Calu3 (cell line): ENCODE measurements at regions not wholly inside any gene's neighbourhood (a gene's known extent, or its start where the extent isn't known, plus 50 kb on each side); places are given as distances from the start of the nearest gene placed in this dataset.

Experiments used
- BruUV-seq: library from RNA; stranded (reverse); fragments of 400-500 nt; replicated peaks from 2 replicates; lab custom pipeline; 2021; lab: Mats Ljungman, UMichigan
- CTCF ChIA-PET: fragments of 300-600 bp; sonication (Branson Sonifier 250); formaldehyde crosslinking; loops from one replicate; lab custom pipeline; 2022; ENCODE audit warnings: antibody characterized with exemption; lab: Charles Lee
- DNase-seq: peaks from one replicate; pipeline ENCODE4 v3.0.0; 2022
- H3K27ac Mint-ChIP-seq: one replicate; pipeline ENCODE4 v1.8.0; 2022; ENCODE audit warnings: mixed read lengths; ENCODE audit not compliant: unreplicated experiment
- H3K27me3 Mint-ChIP-seq: one replicate; pipeline ENCODE4 v1.8.0; 2022; ENCODE audit warnings: mixed read lengths; ENCODE audit not compliant: unreplicated experiment
- H3K36me3 Mint-ChIP-seq: one replicate; pipeline ENCODE4 v1.8.0; 2022; ENCODE audit warnings: mild to moderate bottlenecking, moderate library complexity, mixed read lengths; ENCODE audit not compliant: insufficient read depth, unreplicated experiment
- H3K4me1 Mint-ChIP-seq: one replicate; pipeline ENCODE4 v1.8.0; 2022; ENCODE audit warnings: mild to moderate bottlenecking, low read depth, mixed read lengths; ENCODE audit not compliant: unreplicated experiment
- H3K4me3 Mint-ChIP-seq: one replicate; pipeline ENCODE4 v1.8.0; 2022; ENCODE audit warnings: mild to moderate bottlenecking, low read depth, moderate library complexity, mixed read lengths; ENCODE audit not compliant: unreplicated experiment
- H3K9me3 Mint-ChIP-seq: one replicate; pipeline ENCODE4 v1.8.0; 2022; ENCODE audit warnings: low read depth, mixed read lengths; ENCODE audit not compliant: unreplicated experiment
- intact Hi-C: fragments of 100-400 bp; cut with micrococcal nuclease; formaldehyde crosslinking; loops from one replicate; pipeline ENCODE4 v1.10.0; 2022; ENCODE audit not compliant: unreplicated experiment
- TF ChIP-seq, protein P1 (sequence below): fragments of 200-600 bp; IDR thresholded peaks from one replicate; pipeline ENCODE4 v1.8.0; 2022; ENCODE audit warnings: antibody characterized with exemption; ENCODE audit not compliant: unreplicated experiment

DNA sequence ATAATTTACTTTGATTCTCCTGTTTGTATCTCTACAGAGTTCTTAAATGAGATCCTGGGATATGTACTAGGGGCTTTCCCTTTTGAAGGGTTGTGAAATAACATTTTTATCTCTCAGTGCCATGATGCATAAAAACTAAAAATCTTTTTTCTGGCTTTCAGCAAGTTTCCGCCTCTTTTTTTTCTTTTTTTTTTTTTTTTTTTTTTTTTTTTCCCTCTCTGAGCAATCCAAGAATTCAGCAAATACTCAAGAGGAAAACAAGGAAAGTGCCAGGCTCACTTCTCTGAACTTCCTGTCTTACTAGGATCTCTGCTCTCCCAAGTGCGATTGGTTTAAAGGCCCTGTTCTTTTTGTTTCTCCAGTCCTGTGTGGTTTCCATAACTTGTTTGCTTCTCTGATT, 79.9 kb downstream of the HYCC1 start:
- TF ChIP-seq, protein P1, sequence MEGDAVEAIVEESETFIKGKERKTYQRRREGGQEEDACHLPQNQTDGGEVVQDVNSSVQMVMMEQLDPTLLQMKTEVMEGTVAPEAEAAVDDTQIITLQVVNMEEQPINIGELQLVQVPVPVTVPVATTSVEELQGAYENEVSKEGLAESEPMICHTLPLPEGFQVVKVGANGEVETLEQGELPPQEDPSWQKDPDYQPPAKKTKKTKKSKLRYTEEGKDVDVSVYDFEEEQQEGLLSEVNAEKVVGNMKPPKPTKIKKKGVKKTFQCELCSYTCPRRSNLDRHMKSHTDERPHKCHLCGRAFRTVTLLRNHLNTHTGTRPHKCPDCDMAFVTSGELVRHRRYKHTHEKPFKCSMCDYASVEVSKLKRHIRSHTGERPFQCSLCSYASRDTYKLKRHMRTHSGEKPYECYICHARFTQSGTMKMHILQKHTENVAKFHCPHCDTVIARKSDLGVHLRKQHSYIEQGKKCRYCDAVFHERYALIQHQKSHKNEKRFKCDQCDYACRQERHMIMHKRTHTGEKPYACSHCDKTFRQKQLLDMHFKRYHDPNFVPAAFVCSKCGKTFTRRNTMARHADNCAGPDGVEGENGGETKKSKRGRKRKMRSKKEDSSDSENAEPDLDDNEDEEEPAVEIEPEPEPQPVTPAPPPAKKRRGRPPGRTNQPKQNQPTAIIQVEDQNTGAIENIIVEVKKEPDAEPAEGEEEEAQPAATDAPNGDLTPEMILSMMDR, result no peak
- H3K9me3 Mint-ChIP-seq, result peaks cover 6% of the 10 kb centered on the region
- no TSS peak for BruUV-seq

DNA sequence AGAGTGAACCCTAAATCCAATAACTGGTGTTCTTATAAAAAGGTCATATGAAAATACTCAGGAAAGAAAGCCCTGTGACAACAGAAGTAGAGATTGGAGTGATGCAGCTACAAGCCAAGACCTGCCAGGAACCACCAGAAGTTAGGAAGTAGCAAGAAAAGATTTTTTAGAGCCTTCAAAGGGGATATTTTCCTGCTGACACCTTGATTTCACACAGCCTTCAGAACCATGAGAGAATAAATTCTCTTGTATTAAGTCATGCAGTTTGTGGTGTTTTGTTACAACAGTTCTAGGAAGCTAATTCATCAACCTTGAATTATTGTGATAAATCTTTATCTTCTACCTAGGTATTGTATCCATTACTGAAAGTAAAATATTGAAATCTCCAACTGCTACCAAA, 81.0 kb downstream of the HYCC1 start:
- no peaks in the 10 kb centered on the region for H3K4me1 Mint-ChIP-seq
- H3K27ac Mint-ChIP-seq, result no peak overlapping the region
- no TSS peak for BruUV-seq
- H3K27me3 Mint-ChIP-seq, result peaks cover 26% of the 10 kb centered on the region
- H3K4me3 Mint-ChIP-seq, result no peak overlapping the region
- TF ChIP-seq, protein P1, result no peak
- DNase-seq, result no peak
- no peaks in the 10 kb centered on the region for H3K36me3 Mint-ChIP-seq
- peaks cover 6% of the 10 kb centered on the region for H3K9me3 Mint-ChIP-seq
- CTCF ChIA-PET, result no interaction called here
- intact Hi-C loops, result no loop called here

More for the DNA sequence above, 79.9 kb downstream of the HYCC1 start:
- Mint-ChIP-seq H3K27me3 (peaks cover 26% of the 10 kb centered on the region), H3K4me3 (no peak overlapping the region), H3K4me1 (no peaks in the 10 kb centered on the region), H3K27ac (no peak overlapping the region), H3K36me3 (no peaks in the 10 kb centered on the region)
- DNase-seq, result no peak
- CTCF ChIA-PET, result no interaction called here
- intact Hi-C loops, result no loop called here

DNA sequence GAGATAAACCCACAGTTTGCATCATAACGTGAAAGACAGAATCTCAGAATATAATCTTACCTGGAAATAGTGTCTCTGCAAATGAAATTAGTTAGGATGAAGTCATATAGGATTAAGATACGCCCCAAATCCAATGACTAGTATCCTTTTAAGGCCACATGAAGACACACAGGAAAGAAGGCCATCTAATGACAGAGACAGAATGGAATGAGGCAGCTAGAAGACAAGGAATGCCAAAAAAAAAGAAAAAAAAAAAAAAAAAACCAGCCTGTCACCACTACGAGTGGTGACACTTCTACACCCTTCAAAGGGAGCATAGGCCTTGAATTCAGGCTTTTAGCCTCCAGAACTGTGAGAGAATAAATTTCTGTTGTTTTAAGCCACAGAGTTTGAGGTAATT, 82.9 kb downstream of the HYCC1 start:
- H3K4me3 Mint-ChIP-seq, result no peak overlapping the region
- TF ChIP-seq, protein P1, result no peak
- intact Hi-C loops, result no loop called here
- no peaks in the 10 kb centered on the region for H3K36me3 Mint-ChIP-seq
- no peak for DNase-seq
- peaks cover 26% of the 10 kb centered on the region for H3K27me3 Mint-ChIP-seq
- BruUV-seq, result no TSS peak
- no peak overlapping the region for H3K27ac Mint-ChIP-seq
- H3K4me1 Mint-ChIP-seq, result no peaks in the 10 kb centered on the region
- CTCF ChIA-PET, result no interaction called here
- H3K9me3 Mint-ChIP-seq, result peaks cover 6% of the 10 kb centered on the region

DNA sequence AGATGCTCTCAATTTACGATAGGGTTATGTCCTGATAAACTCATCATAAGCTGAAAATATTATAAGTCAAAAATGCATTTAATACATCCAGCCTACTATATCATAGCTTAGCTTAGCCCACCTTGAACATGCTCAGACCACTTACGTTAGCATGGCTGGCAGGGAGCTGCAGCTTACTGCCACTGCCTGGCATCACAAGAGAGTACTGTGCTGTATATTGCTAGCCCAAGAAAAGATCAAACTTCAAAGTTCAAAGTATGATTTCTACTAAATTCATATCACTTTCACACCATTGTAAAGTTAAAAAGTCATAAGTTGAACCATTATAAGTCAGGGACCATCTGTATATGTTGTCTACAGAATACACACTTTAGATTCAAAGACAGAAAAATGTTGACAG, 91.6 kb downstream of the HYCC1 start:
- intact Hi-C loops, result no loop called here
- Mint-ChIP-seq H3K9me3 (peaks cover 3% of the 10 kb centered on the region), H3K4me3 (no peak overlapping the region), H3K4me1 (no peaks in the 10 kb centered on the region), H3K27me3 (no peaks in the 10 kb centered on the region), H3K27ac (no peak overlapping the region), H3K36me3 (no peaks in the 10 kb centered on the region)
- TF ChIP-seq, protein P1, result no peak
- DNase-seq, result no peak
- BruUV-seq, result no TSS peak
- CTCF ChIA-PET, result no interaction called here
